Kidney epithelial cell (primary cell): ENCODE measurements at regions not wholly inside any gene's neighbourhood (a gene's known extent, or its start where the extent isn't known, plus 50 kb on each side); places are given as distances from the start of the nearest gene placed in this dataset.

ENCODE experiments used
- DNase-seq: peaks from one replicate; pipeline ENCODE4 v3.0.0-alpha.2; 2010; ENCODE audit warnings: low read depth
- H3K27me3 ChIP-seq: 2 replicates; pipeline ENCODE4 v1.6.0; 2011; ENCODE audit warnings: low read length; ENCODE audit not compliant: control insufficient read depth, insufficient read depth
- H3K36me3 ChIP-seq: 2 replicates; pipeline ENCODE4 v1.5.1; 2011; ENCODE audit warnings: low read length; ENCODE audit not compliant: control insufficient read depth, insufficient read depth
- H3K4me3 ChIP-seq: 2 replicates; pipeline ENCODE4 v1.5.1; 2011; ENCODE audit warnings: low read depth, mild to moderate bottlenecking, control low read depth, low read length
- TF ChIP-seq, protein P1 (sequence below): IDR thresholded peaks from 2 replicates; pipeline ENCODE4 v1.5.1; 2011; ENCODE audit warnings: mild to moderate bottlenecking, moderate library complexity, low read length, control low read depth, inconsistent platforms; ENCODE audit not compliant: insufficient read depth, poor library complexity, severe bottlenecking

- TF ChIP-seq, protein P1, sequence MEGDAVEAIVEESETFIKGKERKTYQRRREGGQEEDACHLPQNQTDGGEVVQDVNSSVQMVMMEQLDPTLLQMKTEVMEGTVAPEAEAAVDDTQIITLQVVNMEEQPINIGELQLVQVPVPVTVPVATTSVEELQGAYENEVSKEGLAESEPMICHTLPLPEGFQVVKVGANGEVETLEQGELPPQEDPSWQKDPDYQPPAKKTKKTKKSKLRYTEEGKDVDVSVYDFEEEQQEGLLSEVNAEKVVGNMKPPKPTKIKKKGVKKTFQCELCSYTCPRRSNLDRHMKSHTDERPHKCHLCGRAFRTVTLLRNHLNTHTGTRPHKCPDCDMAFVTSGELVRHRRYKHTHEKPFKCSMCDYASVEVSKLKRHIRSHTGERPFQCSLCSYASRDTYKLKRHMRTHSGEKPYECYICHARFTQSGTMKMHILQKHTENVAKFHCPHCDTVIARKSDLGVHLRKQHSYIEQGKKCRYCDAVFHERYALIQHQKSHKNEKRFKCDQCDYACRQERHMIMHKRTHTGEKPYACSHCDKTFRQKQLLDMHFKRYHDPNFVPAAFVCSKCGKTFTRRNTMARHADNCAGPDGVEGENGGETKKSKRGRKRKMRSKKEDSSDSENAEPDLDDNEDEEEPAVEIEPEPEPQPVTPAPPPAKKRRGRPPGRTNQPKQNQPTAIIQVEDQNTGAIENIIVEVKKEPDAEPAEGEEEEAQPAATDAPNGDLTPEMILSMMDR: no peak
- DNase-seq: no peak
- Histone ChIP-seq H3K4me3 (no peak overlapping the region), H3K27me3 (no peaks in the 10 kb centered on the region), H3K36me3 (no peaks in the 10 kb centered on the region)
Measured at GRCh38 chr18:1267021-1267420, 362.4 kb downstream of the ADCYAP1 start.

GRCh38 chr18:1270081-1270480, 365.4 kb downstream of the ADCYAP1 start:
- no peak for DNase-seq

DNA sequence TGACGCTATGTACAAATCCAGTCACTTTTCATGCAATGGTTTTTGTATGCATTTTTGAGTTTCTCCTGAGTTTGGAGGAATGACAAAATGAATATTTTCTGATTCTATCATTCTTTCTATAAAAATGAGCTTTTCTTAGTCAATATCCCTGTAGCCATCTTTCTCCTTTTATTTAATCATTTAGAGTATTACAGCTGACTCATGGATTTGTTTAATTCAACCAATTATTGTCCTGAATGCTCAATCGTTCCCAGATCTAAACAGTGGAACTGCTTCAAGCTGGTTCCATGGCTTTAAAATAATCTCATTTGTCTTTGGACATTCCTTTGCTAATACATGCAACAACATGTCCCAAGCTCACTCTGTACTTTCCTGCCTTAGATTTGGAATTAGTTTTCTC, 368.8 kb downstream of the ADCYAP1 start:
- TF ChIP-seq, protein P1: no peak
- DNase-seq: no peak
- H3K36me3 ChIP-seq: no peaks in the 10 kb centered on the region

More at GRCh38 chr18:1270081-1270480, 365.4 kb downstream of the ADCYAP1 start:
- Histone ChIP-seq H3K36me3 (no peaks in the 10 kb centered on the region), H3K4me3 (no peak overlapping the region), H3K27me3 (no peaks in the 10 kb centered on the region)
- TF ChIP-seq, protein P1: no peak

DNA sequence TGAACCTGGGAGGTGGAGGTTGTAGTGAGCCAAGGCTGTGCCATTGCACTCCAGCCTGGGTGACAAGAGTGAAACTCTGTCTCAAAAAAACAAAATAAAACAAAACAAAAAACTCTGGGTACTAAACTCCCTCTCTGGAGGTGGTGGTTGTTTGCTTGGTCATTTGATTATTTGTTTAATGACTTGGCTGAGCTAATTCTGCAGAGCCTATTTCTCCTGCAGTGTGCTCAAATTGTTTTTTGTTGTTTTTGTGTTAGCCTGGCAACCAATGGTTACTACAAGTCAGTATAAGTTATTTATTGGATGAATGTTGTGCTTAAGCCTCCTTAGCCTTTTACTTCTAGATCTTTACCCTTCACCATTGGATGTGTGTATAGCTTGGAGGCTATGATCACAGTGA, 387.5 kb downstream of the ADCYAP1 start:
- TF ChIP-seq, protein P1: no peak

More for the DNA sequence above, 368.8 kb downstream of the ADCYAP1 start:
- Histone ChIP-seq H3K27me3 (no peaks in the 10 kb centered on the region), H3K4me3 (no peak overlapping the region)

GRCh38 chr18:1294229-1294628, 389.6 kb downstream of the ADCYAP1 start:
- TF ChIP-seq, protein P1: no peak
- no peaks in the 10 kb centered on the region for H3K27me3 ChIP-seq
- H3K4me3 ChIP-seq: no peak overlapping the region
- H3K36me3 ChIP-seq: no peaks in the 10 kb centered on the region
- no peak for DNase-seq

More for the DNA sequence above, 387.5 kb downstream of the ADCYAP1 start:
- Histone ChIP-seq H3K27me3 (no peaks in the 10 kb centered on the region), H3K4me3 (no peak overlapping the region), H3K36me3 (no peaks in the 10 kb centered on the region)
- no peak for DNase-seq

- TF ChIP-seq, protein P1: no peak
- no peak overlapping the region for H3K4me3 ChIP-seq
- no peak for DNase-seq
- no peaks in the 10 kb centered on the region for H3K36me3 ChIP-seq
- H3K27me3 ChIP-seq: no peaks in the 10 kb centered on the region
Measured at GRCh38 chr18:1296237-1296636, 391.6 kb downstream of the ADCYAP1 start.
